GM12891 (cell line): ENCODE measurements at regions not wholly inside any gene's neighbourhood (a gene's known extent, or its start where the extent isn't known, plus 50 kb on each side); places are given as distances from the start of the nearest gene placed in this dataset.

Experiments
- POLR2A ChIP-seq: IDR thresholded peaks from 2 replicates; pipeline ENCODE4 v1.6.1; 2011; ENCODE audit warnings: low read depth, low read length, control low read depth
- POLR2AphosphoS5 ChIP-seq: IDR thresholded peaks from 2 replicates; pipeline ENCODE4 v1.6.1; 2011; ENCODE audit warnings: low read depth, low read length, control low read depth
- TAF1 ChIP-seq: IDR thresholded peaks from 2 replicates; pipeline ENCODE4 v1.6.1; 2011; ENCODE audit warnings: low read depth, low read length, control low read depth

GRCh38 chr10:78276139-78276538, 242.5 kb downstream of the RPS24 start:
- TF ChIP-seq POLR2AphosphoS5 (no peak), TAF1 (no peak), POLR2A (no peak)
